NCI-H2081 (cell line): ENCODE measurements at regions not wholly inside any gene's neighbourhood (a gene's known extent, or its start where the extent isn't known, plus 50 kb on each side); places are given as distances from the start of the nearest gene placed in this dataset.
A peak's percentile ranks its signal among the peaks of the same experiment; 100 is the strongest.
"Not testable (repeated sequence)": the region's sequence is repeated elsewhere in the genome, so short reads cannot be mapped to it uniquely, and the experiment has no call there.

ENCODE experiments used
- DNase-seq, 2 experiments: peaks; one replicate each; lab custom pipeline; 2025; lab: John Stamatoyannopoulos, UW

- no peak for DNase-seq
Measured at GRCh38 chr3:117003501-117003900, 293.9 kb downstream of the TUSC7 start.

DNA sequence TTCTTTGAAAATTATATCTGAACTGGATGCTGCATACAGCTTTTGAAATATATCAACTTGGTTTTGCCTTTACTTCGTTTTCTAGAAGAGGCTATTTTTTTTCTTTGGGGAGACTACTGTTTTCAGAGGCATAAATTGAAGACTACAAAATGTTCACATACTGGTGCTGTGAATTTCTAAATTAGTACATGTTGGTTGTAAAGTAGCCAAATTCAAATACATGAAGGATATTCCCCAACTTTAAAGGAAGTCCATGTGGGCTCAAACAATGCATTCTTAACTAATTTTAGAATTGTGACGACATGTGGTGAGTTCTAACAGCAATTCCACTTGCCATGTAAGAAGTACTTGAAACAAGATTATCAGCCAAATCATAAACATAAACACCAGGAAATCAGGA lies 295.7 kb downstream of the TUSC7 start:
- DNase-seq = no peak

- no peak for DNase-seq
Measured at GRCh38 chr3:117005911-117006522, 296.4 kb downstream of the TUSC7 start.

GRCh38 chr3:117010318-117010717 lies 300.7 kb downstream of the TUSC7 start:
- DNase-seq = no peak

- no peak for DNase-seq
Measured at GRCh38 chr3:117011687-117012250, 302.2 kb downstream of the TUSC7 start.

GRCh38 chr3:117016378-117016777 lies 306.8 kb downstream of the TUSC7 start:
- no peak for DNase-seq

DNA sequence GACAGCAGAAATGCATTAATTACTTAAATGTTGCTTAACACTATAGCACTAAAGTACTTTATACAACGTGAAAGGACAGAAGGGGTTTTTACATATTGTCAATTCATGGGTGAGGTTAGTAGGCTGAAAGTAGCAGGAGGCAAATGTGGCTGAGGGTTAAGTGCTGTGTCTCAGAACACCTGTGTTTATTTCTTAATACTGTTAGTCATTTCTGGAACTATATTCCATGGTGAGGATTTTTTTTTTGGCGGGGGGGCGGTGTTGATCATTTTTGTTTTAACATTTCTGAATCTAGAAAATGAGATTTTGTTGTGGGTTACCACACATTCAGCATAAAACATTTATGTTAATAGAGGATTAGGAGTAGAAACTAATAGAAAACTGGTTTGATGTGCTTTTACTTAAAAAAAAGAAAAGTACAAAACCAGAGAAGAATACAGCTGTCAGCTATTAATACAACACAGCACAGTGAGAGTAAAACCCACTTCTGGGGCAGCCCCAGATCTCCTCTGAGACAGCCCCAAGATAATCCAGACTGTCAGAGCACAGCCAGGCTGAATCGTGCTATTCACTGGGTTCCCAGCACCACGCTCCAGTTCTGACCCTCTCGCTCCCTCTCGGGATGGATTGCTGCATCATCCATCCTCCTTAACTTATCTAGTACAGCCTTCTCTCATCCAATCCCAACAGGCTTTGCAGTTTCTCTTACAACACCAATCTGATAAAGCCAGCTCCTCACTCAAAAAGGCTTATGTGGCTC lies 307.7 kb downstream of the TUSC7 start:
- no peak for DNase-seq

- DNase-seq = no peak
Measured at GRCh38 chr3:117018655-117019054, 309.1 kb downstream of the TUSC7 start.

DNA sequence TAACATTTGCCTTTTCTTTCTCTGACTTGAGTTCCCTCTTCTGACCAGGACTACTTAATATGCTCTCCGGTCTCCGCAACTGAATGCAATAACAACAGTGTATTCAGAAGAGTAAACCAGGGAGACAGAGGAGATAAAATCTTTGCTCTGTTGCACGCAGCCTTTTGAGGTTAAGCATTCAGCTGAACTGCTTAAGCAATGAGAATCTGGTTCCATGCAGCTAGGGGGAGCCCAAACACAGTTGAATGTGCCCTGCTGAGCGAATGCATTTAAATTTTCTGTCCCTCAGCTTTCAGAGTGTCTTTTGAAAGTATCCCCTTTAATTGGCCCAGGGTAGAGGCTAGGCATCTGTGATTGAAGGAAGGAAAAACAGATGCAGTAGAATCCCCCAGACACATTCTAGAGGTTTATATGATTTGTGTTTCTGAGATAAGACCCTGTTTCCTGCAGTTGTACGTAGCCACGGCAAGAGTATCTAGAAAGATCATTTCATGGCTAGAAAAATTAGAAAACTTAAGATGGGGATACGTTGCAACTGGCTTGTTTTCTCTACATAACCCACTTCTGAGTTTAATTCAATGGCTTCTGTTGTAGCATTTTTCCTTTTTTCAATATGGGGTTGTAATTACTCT lies 309.6 kb downstream of the TUSC7 start:
- peak; percentile 57 to 81 for DNase-seq

- DNase-seq = no peak
Measured at GRCh38 chr3:117026401-117026800, 316.8 kb downstream of the TUSC7 start.

- no peak for DNase-seq
Measured at GRCh38 chr3:117035745-117036144, 326.2 kb downstream of the TUSC7 start.

- no peak for DNase-seq
Measured at GRCh38 chr3:117036259-117036799, 326.8 kb downstream of the TUSC7 start.

- no peak for DNase-seq
Measured at GRCh38 chr3:117045143-117045542, 335.6 kb downstream of the TUSC7 start.

DNA sequence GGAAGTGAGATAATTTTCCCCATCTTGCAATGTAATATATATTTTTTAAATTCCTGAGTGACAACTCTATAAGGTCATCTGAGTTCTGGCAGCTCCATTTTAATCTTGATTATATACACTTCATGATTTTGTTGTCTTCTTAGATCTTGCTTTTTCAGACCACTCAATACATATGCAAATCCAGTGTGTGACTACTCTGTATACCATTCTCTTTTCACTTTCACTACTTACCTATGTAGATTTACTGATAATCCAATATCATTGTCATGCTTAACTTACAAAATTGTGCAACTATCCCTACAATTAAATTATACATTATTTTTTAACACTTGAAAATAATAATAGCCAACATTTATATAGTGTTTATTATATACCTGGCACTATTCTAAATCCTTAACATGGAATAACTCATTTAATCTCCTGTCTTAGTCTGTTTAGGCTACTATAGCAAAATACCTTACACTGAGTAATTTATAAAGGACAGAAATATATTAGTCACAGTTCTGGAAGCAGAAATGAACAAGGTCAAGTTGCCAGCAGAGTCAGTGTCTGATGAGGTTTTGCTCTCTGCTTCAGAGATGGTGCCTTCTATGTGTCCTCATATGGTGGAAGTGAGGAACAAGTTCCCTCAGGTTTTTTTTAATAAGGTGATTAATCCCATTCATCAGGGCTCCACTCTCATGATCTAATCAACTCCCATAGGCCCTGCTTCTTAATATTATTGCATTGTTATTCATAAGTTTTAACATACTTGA lies 338.5 kb downstream of the TUSC7 start:
- no peak for DNase-seq

- no peak for DNase-seq
Measured at GRCh38 chr3:117052395-117052794, 342.8 kb downstream of the TUSC7 start.

DNA sequence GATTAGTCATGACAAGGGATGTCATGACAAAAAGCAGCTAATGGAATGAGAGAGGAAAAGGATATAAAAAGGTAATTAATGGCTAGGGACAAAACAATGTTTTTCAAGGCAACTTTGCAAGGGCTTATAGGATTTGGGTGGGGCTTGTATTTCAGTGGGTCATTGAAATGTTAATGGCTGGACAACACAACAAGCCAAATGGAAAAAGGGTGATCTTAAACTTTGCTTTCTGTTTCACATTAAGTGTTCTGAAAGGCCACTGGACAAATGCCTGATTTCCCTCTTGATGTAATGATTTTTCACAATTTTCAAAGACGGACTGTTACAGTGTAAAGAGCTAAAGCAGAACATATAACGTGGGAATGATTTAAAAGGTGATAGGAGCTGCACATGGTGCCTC lies 345.0 kb downstream of the TUSC7 start:
- DNase-seq = no peak

DNA sequence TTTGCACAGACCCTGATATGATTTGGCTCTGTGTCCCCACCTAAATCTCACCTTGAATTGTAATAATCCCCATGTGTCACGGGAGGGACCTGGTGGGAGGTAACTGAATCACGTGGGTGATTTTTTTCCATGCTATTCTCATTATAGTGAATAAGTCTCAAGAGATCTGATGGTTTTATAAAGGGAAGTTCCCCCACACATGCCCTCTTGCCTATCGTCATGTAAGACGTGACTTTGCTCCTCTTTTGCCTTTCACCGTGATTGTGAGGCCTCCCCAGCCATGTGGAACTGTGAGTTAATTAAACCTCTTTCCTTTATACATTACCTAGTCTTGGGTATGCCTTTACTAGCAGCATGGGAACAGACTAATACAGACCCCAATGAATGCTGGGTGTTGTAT lies 347.4 kb downstream of the TUSC7 start:
- DNase-seq = not testable (repeated sequence)

GRCh38 chr3:117059067-117059955 lies 349.7 kb downstream of the TUSC7 start:
- DNase-seq = peak; percentile 34 to 58

DNA sequence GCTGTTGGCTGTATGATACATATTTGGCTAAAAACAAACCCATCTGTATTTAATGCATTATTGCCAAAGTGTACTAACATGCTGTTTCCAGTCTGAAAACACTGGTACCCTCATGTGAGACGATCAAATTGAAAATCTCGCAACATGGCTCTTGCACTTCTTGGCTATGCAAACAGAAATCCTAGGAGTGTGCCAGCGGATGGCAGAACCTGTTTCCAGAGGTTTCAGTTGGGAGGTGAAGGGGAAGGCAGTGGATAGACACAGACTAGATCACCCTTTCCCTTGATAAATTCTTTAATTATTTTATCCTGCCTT lies 350.3 kb downstream of the TUSC7 start:
- no peak for DNase-seq

- no peak for DNase-seq
Measured at GRCh38 chr3:117063930-117064329, 354.4 kb downstream of the TUSC7 start.

DNA sequence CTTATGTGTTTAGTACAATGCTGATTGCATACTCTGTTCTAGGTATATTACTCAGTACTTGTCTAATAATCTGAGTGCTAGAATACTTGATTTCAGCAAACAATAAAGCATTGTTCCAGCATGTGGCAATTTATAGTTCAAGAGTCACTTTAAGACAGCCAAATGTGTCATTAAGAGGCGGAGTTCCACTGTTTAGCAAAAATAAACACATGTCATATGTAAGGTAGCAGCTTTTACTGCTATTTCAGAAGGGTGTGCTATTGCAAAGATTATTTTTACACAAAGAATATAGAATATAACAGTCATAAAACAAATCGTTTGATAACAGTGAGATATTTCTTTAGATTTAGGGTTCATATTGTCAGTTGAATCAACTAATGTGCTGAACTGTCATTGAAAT lies 358.7 kb downstream of the TUSC7 start:
- DNase-seq = no peak
